ENCODE measurements at regions not wholly inside any gene's neighbourhood (a gene's known extent, or its start where the extent isn't known, plus 50 kb on each side); places are given as distances from the start of the nearest gene placed in this dataset.

DNA sequence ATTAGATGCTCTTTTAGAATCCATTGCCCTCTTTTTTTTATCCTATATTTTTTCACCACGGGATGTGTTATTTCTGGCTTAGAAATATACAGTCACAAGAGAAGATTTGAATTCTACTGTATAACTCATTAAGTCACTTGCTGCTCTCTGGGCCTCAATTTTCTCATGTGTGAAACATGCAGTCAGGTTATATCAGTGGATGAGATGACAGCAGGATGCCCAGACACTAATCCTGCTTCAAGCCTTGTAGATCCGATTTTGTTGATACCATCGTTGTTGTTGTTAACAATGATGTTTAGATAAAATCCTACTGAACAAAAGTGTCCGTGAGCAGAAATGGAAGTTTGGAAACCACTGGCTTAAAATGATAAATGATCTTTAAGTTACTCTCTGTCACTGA is 421.9 kb upstream of the DMAC1 start:
- TF ChIP-seq, protein P1, sequence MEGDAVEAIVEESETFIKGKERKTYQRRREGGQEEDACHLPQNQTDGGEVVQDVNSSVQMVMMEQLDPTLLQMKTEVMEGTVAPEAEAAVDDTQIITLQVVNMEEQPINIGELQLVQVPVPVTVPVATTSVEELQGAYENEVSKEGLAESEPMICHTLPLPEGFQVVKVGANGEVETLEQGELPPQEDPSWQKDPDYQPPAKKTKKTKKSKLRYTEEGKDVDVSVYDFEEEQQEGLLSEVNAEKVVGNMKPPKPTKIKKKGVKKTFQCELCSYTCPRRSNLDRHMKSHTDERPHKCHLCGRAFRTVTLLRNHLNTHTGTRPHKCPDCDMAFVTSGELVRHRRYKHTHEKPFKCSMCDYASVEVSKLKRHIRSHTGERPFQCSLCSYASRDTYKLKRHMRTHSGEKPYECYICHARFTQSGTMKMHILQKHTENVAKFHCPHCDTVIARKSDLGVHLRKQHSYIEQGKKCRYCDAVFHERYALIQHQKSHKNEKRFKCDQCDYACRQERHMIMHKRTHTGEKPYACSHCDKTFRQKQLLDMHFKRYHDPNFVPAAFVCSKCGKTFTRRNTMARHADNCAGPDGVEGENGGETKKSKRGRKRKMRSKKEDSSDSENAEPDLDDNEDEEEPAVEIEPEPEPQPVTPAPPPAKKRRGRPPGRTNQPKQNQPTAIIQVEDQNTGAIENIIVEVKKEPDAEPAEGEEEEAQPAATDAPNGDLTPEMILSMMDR (IDR thresholded peaks at IDR 0.05; ENCODE audit: low read depth, low read length) = no peak
- H3K4me3 ChIP-seq (ENCODE audit: low read depth, low read length) = peak overlapping the region; percentile 0; the same call in 1 of the 2 replicates
- no peaks in the 10 kb centered on the region for H3K27me3 ChIP-seq (ENCODE audit: insufficient read depth, low read depth, severe bottlenecking)
- H3K9me3 ChIP-seq (ENCODE audit: severe bottlenecking) = peaks cover 10% of the 10 kb centered on the region
- H3K36me3 ChIP-seq = no peaks in the 10 kb centered on the region
- peak; percentile 55 for DNase-seq
- peak overlapping the region; percentile 68 for H3K27ac ChIP-seq

DNA sequence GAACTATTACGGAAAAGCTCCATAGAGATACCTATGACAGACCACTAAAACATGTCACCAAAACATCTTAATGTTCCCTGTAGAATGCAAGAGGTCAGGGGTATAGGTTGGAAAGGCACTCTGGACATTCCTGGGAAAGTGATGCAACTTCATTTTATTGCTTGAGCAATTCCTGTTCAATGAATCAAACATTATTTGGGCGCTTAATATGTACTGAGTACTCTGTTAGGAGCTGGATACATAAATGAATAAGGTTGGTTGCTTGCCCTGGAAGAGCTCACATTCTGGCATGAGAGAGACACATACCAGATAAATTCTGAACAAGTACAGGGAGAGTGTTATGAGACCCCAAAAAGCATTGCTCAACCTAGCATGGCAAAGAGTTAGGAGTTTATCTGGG is 408.9 kb upstream of the DMAC1 start:
- DNase-seq = no peak

DNA sequence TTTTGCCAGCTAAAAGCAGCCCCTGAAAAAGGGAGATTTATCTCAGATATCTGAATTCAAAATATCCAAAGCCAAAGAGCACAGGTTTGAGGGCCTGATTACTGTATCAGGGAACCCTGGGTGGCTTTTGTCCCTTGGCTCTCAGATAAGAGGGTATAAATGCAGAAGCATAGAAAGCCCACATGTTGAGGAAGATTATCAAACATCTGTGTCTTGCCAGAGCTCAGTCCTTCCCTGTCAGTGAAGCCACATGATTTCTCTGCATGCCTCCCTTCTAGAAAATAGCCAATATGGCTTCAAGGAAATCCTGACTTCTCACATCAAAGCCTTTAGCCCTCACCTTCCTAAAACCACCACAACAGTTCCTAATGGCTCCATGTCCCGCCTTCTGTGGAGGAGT is 408.0 kb upstream of the DMAC1 start:
- TF ChIP-seq, protein P1 (IDR thresholded peaks at IDR 0.05; ENCODE audit: low read depth, low read length) = no peak
- Histone ChIP-seq H3K4me3 (ENCODE audit: low read depth, low read length) (no peak overlapping the region), H3K27me3 (ENCODE audit: insufficient read depth, low read depth, severe bottlenecking) (no peaks in the 10 kb centered on the region), H3K36me3 (no peaks in the 10 kb centered on the region), H3K27ac (no peak overlapping the region), H3K9me3 (ENCODE audit: severe bottlenecking) (no peaks in the 10 kb centered on the region)
- DNase-seq = no peak

More for the DNA sequence above, 408.9 kb upstream of the DMAC1 start:
- Histone ChIP-seq H3K4me3 (ENCODE audit: low read depth, low read length) (no peak overlapping the region), H3K36me3 (no peaks in the 10 kb centered on the region), H3K27ac (no peak overlapping the region), H3K9me3 (ENCODE audit: severe bottlenecking) (no peaks in the 10 kb centered on the region), H3K27me3 (ENCODE audit: insufficient read depth, low read depth, severe bottlenecking) (no peaks in the 10 kb centered on the region)
- TF ChIP-seq, protein P1 (IDR thresholded peaks at IDR 0.05; ENCODE audit: low read depth, low read length) = no peak

DNA sequence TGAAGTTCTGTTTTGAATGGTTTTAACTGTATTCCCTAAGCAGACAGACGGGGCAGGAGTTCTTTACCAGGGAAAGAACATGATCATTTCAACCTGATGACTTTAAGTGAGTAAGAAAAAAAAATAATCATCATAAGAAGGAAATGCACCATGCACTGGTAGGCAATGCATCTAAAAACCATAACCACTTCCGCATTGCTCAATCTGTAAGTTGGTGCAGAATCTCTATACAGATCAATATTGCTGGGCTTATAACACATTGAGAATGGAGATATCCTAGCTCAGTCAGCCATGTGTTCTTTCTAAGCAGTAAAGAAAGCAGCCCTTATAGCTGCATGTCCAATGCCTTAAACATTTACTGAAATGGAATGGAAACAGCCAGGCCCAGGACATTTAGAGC is 407.1 kb upstream of the DMAC1 start:
- no peak for DNase-seq
- no peak overlapping the region for H3K27ac ChIP-seq
- H3K36me3 ChIP-seq = no peaks in the 10 kb centered on the region
- no peaks in the 10 kb centered on the region for H3K9me3 ChIP-seq (ENCODE audit: severe bottlenecking)
- TF ChIP-seq, protein P1 (IDR thresholded peaks at IDR 0.05; ENCODE audit: low read depth, low read length) = no peak
- H3K27me3 ChIP-seq (ENCODE audit: insufficient read depth, low read depth, severe bottlenecking) = no peaks in the 10 kb centered on the region
- H3K4me3 ChIP-seq (ENCODE audit: low read depth, low read length) = no peak overlapping the region

DNA sequence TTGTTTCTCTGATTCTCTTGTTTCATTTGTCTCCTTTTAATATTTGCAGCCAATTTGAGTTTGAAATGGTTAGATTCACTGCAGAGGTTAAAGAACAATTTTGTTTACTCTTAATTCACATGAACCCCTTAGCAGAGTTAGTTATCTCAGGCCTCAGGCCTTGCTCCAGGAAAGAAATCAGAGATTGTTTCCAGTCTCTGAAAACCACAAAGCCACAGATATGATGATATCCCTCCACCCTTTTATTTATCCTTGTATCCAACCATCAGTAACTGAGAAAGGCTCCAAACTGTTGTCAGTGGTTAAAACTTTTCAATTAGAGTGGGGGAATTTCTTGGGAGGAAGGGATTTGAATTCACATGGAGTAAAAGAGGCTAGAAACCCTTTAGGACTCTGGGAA is 406.0 kb upstream of the DMAC1 start:
- no peak overlapping the region for H3K27ac ChIP-seq
- H3K4me3 ChIP-seq (ENCODE audit: low read depth, low read length) = no peak overlapping the region
- H3K36me3 ChIP-seq = no peaks in the 10 kb centered on the region
- no peaks in the 10 kb centered on the region for H3K9me3 ChIP-seq (ENCODE audit: severe bottlenecking)
- H3K27me3 ChIP-seq (ENCODE audit: insufficient read depth, low read depth, severe bottlenecking) = no peaks in the 10 kb centered on the region
- DNase-seq = no peak
- TF ChIP-seq, protein P1 (IDR thresholded peaks at IDR 0.05; ENCODE audit: low read depth, low read length) = no peak

DNA sequence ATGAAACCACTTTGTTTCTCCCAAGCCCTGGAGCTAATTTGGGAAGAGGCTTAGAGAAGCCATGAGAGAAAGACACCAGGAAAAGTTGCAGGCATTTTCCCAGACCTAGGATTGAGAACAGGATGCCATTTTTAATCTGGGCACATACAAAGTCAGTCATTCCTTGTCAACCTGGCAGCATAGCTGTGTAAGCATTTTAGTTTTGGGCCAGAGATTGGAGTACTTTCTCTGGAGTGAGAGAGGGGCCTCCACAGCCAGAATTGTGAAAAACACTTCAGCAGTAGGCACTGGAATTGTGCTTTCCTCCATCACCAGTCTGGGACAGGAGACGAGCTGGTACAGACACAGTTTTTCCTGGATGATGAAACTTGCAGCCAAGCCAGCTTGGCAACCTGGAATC is 390.3 kb upstream of the DMAC1 start:
- no peaks in the 10 kb centered on the region for H3K36me3 ChIP-seq
- TF ChIP-seq, protein P1 (IDR thresholded peaks at IDR 0.05; ENCODE audit: low read depth, low read length) = no peak
- H3K4me3 ChIP-seq (ENCODE audit: low read depth, low read length) = no peak overlapping the region
- DNase-seq = no peak
- H3K9me3 ChIP-seq (ENCODE audit: severe bottlenecking) = peaks cover 11% of the 10 kb centered on the region
- H3K27ac ChIP-seq = no peak overlapping the region
- H3K27me3 ChIP-seq (ENCODE audit: insufficient read depth, low read depth, severe bottlenecking) = no peaks in the 10 kb centered on the region
